Activated B cell treated with CpG ODN at 0.5 μM for 24 hours (primary cell): ENCODE measurements at regions not wholly inside any gene's neighbourhood (a gene's known extent, or its start where the extent isn't known, plus 50 kb on each side); places are given as distances from the start of the nearest gene placed in this dataset.

ENCODE experiments used
- ATAC-seq: fragments of 200-7000 bp; cut with Tn5 transposase; one replicate; pipeline ENCODE4 v1.10.0; 2021; ENCODE audit warnings: low read depth, mild to moderate bottlenecking, moderate library complexity
- CTCF ChIA-PET: fragments of 350-600 bp; sonication (Branson Sonifier 250); formaldehyde crosslinking; loops from one replicate; lab custom pipeline; 2021; ENCODE audit warnings: antibody characterized with exemption; lab: Charles Lee
- POLR2A ChIA-PET: fragments of 350-600 bp; sonication (Branson Sonifier 250); formaldehyde crosslinking; loops from one replicate; lab custom pipeline; 2021; ENCODE audit warnings: antibody characterized with exemption; lab: Charles Lee
- DNase-seq: peaks from one replicate; pipeline ENCODE4 v3.0.0; 2022
- H3K27ac Mint-ChIP-seq: one replicate; pipeline ENCODE4 v1.8.0; 2020; ENCODE audit warnings: mixed read lengths
- H3K27me3 Mint-ChIP-seq: one replicate; pipeline ENCODE4 v1.8.0; 2021; ENCODE audit warnings: mixed read lengths
- H3K36me3 Mint-ChIP-seq: one replicate; pipeline ENCODE4 v1.8.0; 2021; ENCODE audit warnings: low read depth, mixed read lengths
- H3K4me1 Mint-ChIP-seq: one replicate; pipeline ENCODE4 v1.8.0; 2021; ENCODE audit warnings: mixed read lengths
- H3K4me3 Mint-ChIP-seq: one replicate; pipeline ENCODE4 v1.8.0; 2020; ENCODE audit warnings: mild to moderate bottlenecking, mixed read lengths
- H3K9me3 Mint-ChIP-seq: one replicate; pipeline ENCODE4 v1.8.0; 2020; ENCODE audit warnings: mixed read lengths
- intact Hi-C: fragments of 100-400 bp; cut with micrococcal nuclease; formaldehyde crosslinking; loops from one replicate; pipeline ENCODE4 v1.15.1; 2024
- TF ChIP-seq, protein P1 (sequence below): fragments of 200-600 bp; IDR thresholded peaks from one replicate; pipeline ENCODE4 v1.8.0; 2022; ENCODE audit warnings: antibody characterized with exemption, mild to moderate bottlenecking

DNA sequence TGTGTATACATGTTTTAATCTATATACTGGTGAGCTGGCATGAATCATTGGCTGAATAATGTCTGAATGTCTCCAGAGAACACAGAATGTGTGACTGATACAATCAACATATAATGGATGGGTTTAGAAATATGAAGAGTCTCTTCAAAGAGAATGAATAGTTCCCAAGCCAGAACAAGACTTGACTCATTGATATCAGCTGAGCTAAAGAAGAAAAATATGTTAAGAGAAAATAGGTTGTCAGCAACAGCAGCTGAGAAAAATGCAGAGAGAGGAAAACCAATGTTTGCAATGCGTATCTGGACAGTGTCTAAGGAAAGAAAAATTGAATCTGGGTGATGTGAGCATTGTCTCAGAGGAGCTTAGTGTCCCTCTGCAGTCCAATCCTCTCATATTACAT is 1281.8 kb upstream of the TENM4 start:
- intact Hi-C loops, result no loop called here
- Mint-ChIP-seq H3K27ac (no peak overlapping the region), H3K27me3 (no peaks in the 10 kb centered on the region), H3K4me3 (no peak overlapping the region), H3K4me1 (no peaks in the 10 kb centered on the region), H3K9me3 (no peaks in the 10 kb centered on the region), H3K36me3 (no peaks in the 10 kb centered on the region)
- TF ChIP-seq, protein P1, sequence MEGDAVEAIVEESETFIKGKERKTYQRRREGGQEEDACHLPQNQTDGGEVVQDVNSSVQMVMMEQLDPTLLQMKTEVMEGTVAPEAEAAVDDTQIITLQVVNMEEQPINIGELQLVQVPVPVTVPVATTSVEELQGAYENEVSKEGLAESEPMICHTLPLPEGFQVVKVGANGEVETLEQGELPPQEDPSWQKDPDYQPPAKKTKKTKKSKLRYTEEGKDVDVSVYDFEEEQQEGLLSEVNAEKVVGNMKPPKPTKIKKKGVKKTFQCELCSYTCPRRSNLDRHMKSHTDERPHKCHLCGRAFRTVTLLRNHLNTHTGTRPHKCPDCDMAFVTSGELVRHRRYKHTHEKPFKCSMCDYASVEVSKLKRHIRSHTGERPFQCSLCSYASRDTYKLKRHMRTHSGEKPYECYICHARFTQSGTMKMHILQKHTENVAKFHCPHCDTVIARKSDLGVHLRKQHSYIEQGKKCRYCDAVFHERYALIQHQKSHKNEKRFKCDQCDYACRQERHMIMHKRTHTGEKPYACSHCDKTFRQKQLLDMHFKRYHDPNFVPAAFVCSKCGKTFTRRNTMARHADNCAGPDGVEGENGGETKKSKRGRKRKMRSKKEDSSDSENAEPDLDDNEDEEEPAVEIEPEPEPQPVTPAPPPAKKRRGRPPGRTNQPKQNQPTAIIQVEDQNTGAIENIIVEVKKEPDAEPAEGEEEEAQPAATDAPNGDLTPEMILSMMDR, result no peak
- ATAC-seq, result no peak
- ChIA-PET CTCF (no interaction called here), POLR2A (no interaction called here)
- DNase-seq, result no peak

DNA sequence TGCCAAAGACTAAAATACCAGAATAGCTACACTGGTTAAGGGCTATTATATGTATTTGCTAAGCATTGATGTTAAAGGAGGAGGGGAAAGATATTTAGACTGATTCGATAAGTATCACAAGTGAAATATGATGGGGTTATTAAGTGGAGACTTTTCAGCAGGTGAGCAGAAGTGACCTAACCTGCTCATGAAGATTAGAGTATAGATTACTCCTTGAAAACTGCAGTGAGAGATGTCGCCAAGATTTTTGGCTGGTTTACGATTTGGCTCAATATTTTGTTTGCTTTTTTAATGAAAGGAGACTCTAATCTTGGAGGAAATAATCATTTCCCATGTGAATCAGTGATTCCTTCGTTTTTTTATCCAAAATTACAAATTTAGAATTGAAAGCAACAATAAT is 1279.5 kb upstream of the TENM4 start:
- CTCF ChIA-PET, result no interaction called here
- POLR2A ChIA-PET, result no interaction called here
- H3K36me3 Mint-ChIP-seq, result no peaks in the 10 kb centered on the region
- intact Hi-C loops, result no loop called here
- no peaks in the 10 kb centered on the region for H3K9me3 Mint-ChIP-seq
- no peak overlapping the region for H3K27ac Mint-ChIP-seq
- H3K4me1 Mint-ChIP-seq, result no peaks in the 10 kb centered on the region
- H3K27me3 Mint-ChIP-seq, result no peaks in the 10 kb centered on the region
- TF ChIP-seq, protein P1, result no peak
- no peak overlapping the region for H3K4me3 Mint-ChIP-seq
- DNase-seq (no peak), ATAC-seq (no peak)

DNA sequence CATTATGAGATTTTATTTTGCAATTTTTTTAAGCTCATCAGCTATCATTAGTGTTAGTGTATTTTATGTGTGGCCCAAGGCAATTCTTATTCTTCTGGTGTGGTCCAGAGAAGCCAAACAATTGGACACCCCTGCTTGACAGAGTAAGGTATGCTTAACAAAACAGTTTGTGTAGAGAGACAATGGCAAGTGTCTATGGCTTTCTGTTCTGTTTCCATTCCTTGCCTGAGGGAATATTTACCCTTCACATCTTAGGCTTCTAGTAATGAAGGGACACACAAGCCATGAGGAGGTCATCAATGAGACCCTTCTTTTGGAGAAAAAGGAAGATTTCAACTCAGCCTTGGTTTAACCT is 1278.4 kb upstream of the TENM4 start:
- Mint-ChIP-seq H3K36me3 (no peaks in the 10 kb centered on the region), H3K4me1 (no peaks in the 10 kb centered on the region), H3K27me3 (no peaks in the 10 kb centered on the region), H3K9me3 (no peaks in the 10 kb centered on the region), H3K4me3 (no peak overlapping the region), H3K27ac (no peak overlapping the region)
- ATAC-seq (no peak), DNase-seq (no peak)
- TF ChIP-seq, protein P1, result no peak
- CTCF ChIA-PET, result no interaction called here
- POLR2A ChIA-PET, result no interaction called here
- intact Hi-C loops, result no loop called here

DNA sequence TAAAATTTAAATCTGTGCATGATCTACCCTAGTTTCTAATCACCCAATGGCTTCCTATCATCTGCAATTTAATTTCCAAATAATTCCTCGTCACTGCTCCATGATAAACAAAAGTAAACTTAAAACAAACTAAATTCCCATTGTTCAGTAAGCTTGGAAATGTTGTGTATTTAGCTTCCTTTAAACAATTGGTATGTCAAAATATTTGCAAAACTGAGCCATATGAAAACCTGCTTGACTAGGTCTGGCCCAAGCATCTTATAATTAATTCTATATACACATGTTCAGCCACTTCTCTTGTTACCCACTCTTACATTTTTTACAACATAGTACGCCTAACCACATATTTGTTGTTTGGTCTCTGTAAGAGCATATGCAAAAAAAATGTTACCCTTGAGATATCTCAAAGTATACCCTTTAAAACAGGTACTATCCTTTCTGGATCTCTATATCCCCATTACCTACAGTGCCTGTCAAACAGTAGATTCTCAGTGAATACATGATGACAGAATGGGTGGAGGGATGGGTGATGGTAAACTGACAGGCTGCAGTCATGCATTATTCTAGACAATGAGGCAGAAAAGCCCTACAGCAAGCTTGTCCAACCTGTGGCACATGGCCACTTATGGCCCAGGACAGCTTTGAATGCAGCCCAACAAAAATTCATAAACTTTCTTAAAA is 1277.9 kb upstream of the TENM4 start:
- intact Hi-C loops, result loop anchor here (1.0 kb wide), 1 partner anchor 37 kb away; no protein-coding TSS in a partner anchor
- POLR2A ChIA-PET, result no interaction called here
- no peak overlapping the region for H3K4me3 Mint-ChIP-seq
- H3K9me3 Mint-ChIP-seq, result no peaks in the 10 kb centered on the region
- no peaks in the 10 kb centered on the region for H3K27me3 Mint-ChIP-seq
- no peaks in the 10 kb centered on the region for H3K36me3 Mint-ChIP-seq
- H3K27ac Mint-ChIP-seq, result no peak overlapping the region
- CTCF ChIA-PET, result no interaction called here
- ATAC-seq (no peak), DNase-seq (no peak)
- TF ChIP-seq, protein P1, result no peak
- H3K4me1 Mint-ChIP-seq, result no peaks in the 10 kb centered on the region

DNA sequence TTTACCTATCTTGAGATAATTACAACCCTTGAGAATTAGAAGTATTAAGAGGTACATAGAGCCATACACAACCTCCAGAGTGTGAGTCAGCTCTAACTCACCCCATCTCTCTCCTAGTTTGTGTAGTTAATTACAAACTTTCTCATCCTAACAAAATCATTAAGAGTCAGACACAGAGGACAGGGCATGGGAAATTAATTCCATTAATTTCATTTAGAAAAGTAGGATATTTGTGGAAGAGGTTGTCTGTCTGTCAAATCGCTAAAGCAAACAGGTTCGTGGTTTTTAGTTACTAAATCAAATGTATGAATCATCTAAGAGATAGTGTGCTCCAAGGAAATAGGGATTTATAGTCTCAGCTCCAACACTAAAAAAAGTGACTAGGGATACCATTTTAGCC is 1261.4 kb upstream of the TENM4 start:
- TF ChIP-seq, protein P1, result no peak
- intact Hi-C loops, result no loop called here

More for the DNA sequence above, 1261.4 kb upstream of the TENM4 start:
- DNase-seq (no peak), ATAC-seq (no peak)
- Mint-ChIP-seq H3K9me3 (peaks cover 10% of the 10 kb centered on the region), H3K27ac (no peak overlapping the region), H3K27me3 (no peaks in the 10 kb centered on the region), H3K4me1 (no peaks in the 10 kb centered on the region), H3K4me3 (no peak overlapping the region), H3K36me3 (no peaks in the 10 kb centered on the region)
- ChIA-PET POLR2A (no interaction called here), CTCF (no interaction called here)
